CD4-positive, alpha-beta T cell (primary cell): ENCODE measurements at regions not wholly inside any gene's neighbourhood (a gene's known extent, or its start where the extent isn't known, plus 50 kb on each side); places are given as distances from the start of the nearest gene placed in this dataset.

ENCODE experiments used
- ATAC-seq: fragments of 200-7000 bp; cut with Tn5 transposase; one replicate; pipeline ENCODE4 v1.10.0; 2022; ENCODE audit warnings: mild to moderate bottlenecking; ENCODE audit not compliant: poor library complexity
- CTCF ChIA-PET: fragments of 350-600 bp; sonication (Branson Sonifier 250); formaldehyde crosslinking; loops from one replicate; lab custom pipeline; 2021; ENCODE audit warnings: antibody characterized with exemption, inconsistent platforms; lab: Charles Lee
- POLR2A ChIA-PET: fragments of 350-600 bp; sonication (Branson Sonifier 250); formaldehyde crosslinking; loops from one replicate; lab custom pipeline; 2021; ENCODE audit warnings: antibody characterized with exemption, inconsistent platforms; lab: Charles Lee
- DNase-seq, 14 experiments: peaks; one replicate each; pipeline ENCODE4 v3.0.0-alpha.2; 2013 to 2020; ENCODE audit warnings: mixed read lengths in 2 of 14
- H3K27ac ChIP-seq, 2 donors: one replicate each; pipeline versions ENCODE4 v1.5.1 to v1.7.0; 2013; ENCODE audit warnings: low read length in 2 of 2, low read depth in 1 of 2, mild to moderate bottlenecking in 1 of 2
- H3K27me3 ChIP-seq, 2 experiments: 1 replicate in 1 of 2; 2 replicates in 1 of 2; pipeline versions ENCODE4 v1.6.1 to v1.7.0; 2013; ENCODE audit warnings: low read length in 2 of 2, control low read depth in 1 of 2, mild to moderate bottlenecking in 1 of 2, moderate library complexity in 1 of 2; ENCODE audit not compliant: insufficient read depth in 2 of 2, control insufficient read depth in 1 of 2
- H3K36me3 ChIP-seq: one replicate; pipeline ENCODE4 v1.6.1; 2013; ENCODE audit warnings: low read length, control low read depth; ENCODE audit not compliant: insufficient read depth
- H3K4me1 ChIP-seq: one replicate; pipeline ENCODE4 v1.6.1; 2013; ENCODE audit warnings: low read length, control low read depth; ENCODE audit not compliant: insufficient read depth
- H3K4me3 ChIP-seq: one replicate; pipeline ENCODE4 v1.5.1; 2013; ENCODE audit warnings: mild to moderate bottlenecking, low read length, moderate library complexity
- H3K9me3 ChIP-seq, 2 experiments: 1 replicate in 1 of 2; 2 replicates in 1 of 2; pipeline versions ENCODE4 v1.6.1 to v1.7.0; 2013; ENCODE audit warnings: low read length in 2 of 2, mild to moderate bottlenecking in 2 of 2, control low read depth in 1 of 2, moderate library complexity in 1 of 2; ENCODE audit not compliant: control insufficient read depth in 1 of 2, insufficient read depth in 1 of 2
- H3K27ac Mint-ChIP-seq: one replicate; pipeline ENCODE4 v1.8.0; 2020; ENCODE audit warnings: mixed read lengths
- H3K27me3 Mint-ChIP-seq: one replicate; pipeline ENCODE4 v1.8.0; 2021; ENCODE audit warnings: mixed read lengths
- H3K36me3 Mint-ChIP-seq: one replicate; pipeline ENCODE4 v1.8.0; 2021; ENCODE audit warnings: low read depth, mixed read lengths
- H3K4me1 Mint-ChIP-seq: one replicate; pipeline ENCODE4 v1.8.0; 2021; ENCODE audit warnings: low read depth, mixed read lengths
- H3K4me3 Mint-ChIP-seq: one replicate; pipeline ENCODE4 v1.8.0; 2020; ENCODE audit warnings: mild to moderate bottlenecking, mixed read lengths
- H3K9me3 Mint-ChIP-seq: one replicate; pipeline ENCODE4 v1.8.0; 2020; ENCODE audit warnings: mixed read lengths
- intact Hi-C, 2 experiments: fragments of 100-400 bp; cut with DNase I in 1 of 2; cut with micrococcal nuclease in 1 of 2; formaldehyde crosslinking; loops; one replicate each; pipeline versions ENCODE4 v1.15.1 to v1.9.0; 2023 to 2025; cut with DNase I, micrococcal nuclease
- TF ChIP-seq, protein P1 (sequence below): fragments of 200-600 bp; IDR thresholded peaks from one replicate; pipeline ENCODE4 v1.8.0; 2022; ENCODE audit warnings: antibody characterized with exemption, mild to moderate bottlenecking

DNA sequence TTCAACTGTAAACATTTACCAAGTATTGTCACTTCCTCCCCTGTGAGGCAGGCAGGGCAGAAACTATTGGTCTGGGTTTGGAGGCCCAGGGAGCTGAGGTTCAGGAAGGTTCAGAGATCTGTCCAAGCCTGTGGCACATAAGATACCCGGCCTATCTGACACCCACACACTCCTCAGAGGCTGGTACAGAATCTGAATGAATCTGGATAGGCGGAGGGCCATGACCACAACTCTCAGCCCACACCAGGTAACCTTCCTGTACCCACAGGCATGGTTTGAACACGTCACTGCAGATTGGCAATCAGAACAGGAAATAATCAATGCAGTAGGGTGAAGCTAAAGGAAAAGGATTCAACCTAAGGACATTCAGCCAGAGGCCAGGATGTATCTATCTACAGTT, 92.8 kb upstream of the TMCC3 start:
- DNase-seq (no peak), ATAC-seq (no peak)
- H3K4me1 Mint-ChIP-seq, result no peaks in the 10 kb centered on the region
- no peaks in the 10 kb centered on the region for H3K9me3 ChIP-seq
- no peak overlapping the region for H3K4me3 ChIP-seq
- peaks cover 12% of the 10 kb centered on the region for H3K27me3 Mint-ChIP-seq
- no peak overlapping the region for H3K27ac ChIP-seq
- POLR2A ChIA-PET, result no interaction called here
- no peaks in the 10 kb centered on the region for H3K36me3 ChIP-seq
- intact Hi-C loops, result no loop called here
- H3K36me3 Mint-ChIP-seq, result no peaks in the 10 kb centered on the region
- no peak overlapping the region for H3K4me3 Mint-ChIP-seq
- CTCF ChIA-PET, result no interaction called here
- H3K4me1 ChIP-seq, result no peaks in the 10 kb centered on the region
- H3K27me3 ChIP-seq, result no peaks in the 10 kb centered on the region
- H3K9me3 Mint-ChIP-seq, result no peaks in the 10 kb centered on the region
- TF ChIP-seq, protein P1, sequence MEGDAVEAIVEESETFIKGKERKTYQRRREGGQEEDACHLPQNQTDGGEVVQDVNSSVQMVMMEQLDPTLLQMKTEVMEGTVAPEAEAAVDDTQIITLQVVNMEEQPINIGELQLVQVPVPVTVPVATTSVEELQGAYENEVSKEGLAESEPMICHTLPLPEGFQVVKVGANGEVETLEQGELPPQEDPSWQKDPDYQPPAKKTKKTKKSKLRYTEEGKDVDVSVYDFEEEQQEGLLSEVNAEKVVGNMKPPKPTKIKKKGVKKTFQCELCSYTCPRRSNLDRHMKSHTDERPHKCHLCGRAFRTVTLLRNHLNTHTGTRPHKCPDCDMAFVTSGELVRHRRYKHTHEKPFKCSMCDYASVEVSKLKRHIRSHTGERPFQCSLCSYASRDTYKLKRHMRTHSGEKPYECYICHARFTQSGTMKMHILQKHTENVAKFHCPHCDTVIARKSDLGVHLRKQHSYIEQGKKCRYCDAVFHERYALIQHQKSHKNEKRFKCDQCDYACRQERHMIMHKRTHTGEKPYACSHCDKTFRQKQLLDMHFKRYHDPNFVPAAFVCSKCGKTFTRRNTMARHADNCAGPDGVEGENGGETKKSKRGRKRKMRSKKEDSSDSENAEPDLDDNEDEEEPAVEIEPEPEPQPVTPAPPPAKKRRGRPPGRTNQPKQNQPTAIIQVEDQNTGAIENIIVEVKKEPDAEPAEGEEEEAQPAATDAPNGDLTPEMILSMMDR, result no peak
- H3K27ac Mint-ChIP-seq, result no peak overlapping the region

DNA sequence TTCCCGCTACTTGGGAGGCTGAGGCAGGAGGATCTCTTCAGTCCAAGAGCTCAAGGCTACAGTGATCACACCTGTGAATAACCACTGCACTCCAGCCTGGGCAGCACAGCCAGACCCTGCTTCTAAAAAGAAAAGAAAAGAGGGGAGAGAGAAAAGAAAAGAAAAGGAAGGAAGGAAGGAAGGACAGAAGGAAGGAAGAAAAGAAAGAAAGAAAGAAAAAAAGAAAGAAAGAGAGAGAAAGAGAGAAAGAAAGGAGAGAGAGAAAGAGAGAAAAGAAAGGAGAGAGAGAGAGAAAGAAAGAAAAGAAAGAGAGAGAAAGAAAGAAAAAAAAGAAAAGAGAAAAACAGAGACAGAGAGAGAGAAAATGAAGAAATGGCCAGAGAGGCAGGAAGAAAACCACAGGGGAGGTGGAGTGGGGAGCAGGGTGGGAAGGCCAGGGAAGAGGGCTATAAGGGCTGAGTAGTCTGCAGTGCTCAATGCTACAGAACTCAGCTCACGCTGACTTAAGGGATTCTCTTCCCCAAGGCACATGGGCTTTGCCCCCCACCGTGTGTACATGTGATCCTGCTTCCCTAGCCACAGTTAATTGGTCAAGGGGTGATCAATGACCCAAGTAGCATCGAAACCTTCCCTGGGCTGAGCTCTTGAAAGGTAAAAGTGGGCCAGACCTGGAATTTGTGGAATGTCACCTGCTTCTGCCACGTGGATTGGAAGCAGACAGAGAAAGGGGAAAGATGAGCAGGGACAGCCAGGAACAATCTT, 90.4 kb upstream of the TMCC3 start:
- TF ChIP-seq, protein P1, result no peak
- Histone ChIP-seq H3K4me3 (no peak overlapping the region), H3K36me3 (no peaks in the 10 kb centered on the region), H3K4me1 (no peaks in the 10 kb centered on the region), H3K9me3 (no peaks in the 10 kb centered on the region), H3K27me3 (no peaks in the 10 kb centered on the region), H3K27ac (no peak overlapping the region)
- Mint-ChIP-seq H3K4me3 (no peak overlapping the region), H3K27me3 (peaks cover 12% of the 10 kb centered on the region), H3K36me3 (no peaks in the 10 kb centered on the region), H3K9me3 (no peaks in the 10 kb centered on the region), H3K27ac (no peak overlapping the region), H3K4me1 (no peaks in the 10 kb centered on the region)
- intact Hi-C loops, result no loop called here
- ChIA-PET CTCF (no interaction called here), POLR2A (no interaction called here)
- DNase-seq (no peak), ATAC-seq (no peak)

DNA sequence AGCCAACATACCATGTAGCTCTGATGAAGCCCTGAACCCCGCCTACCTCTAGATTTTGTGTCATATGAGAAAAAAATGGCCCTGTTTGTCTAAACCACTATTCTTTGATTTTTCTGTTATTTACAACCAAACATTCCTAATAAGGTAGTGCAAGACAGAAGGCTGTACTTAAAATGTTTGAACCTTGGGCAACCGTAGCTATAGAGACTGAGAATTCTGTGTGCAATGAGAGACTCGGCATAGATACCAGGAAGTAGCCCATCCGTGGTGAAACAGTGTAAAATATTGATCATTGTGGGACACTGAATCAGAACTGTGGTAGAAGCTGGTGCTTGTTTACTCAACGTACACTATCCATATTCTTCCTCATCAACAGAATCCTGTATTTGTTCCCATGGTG, 86.5 kb upstream of the TMCC3 start:
- no peak overlapping the region for H3K27ac Mint-ChIP-seq
- TF ChIP-seq, protein P1, result no peak
- CTCF ChIA-PET, result no interaction called here
- H3K4me1 Mint-ChIP-seq, result no peaks in the 10 kb centered on the region
- H3K4me3 Mint-ChIP-seq, result no peak overlapping the region
- no peak overlapping the region for H3K27ac ChIP-seq
- H3K4me1 ChIP-seq, result no peaks in the 10 kb centered on the region
- H3K9me3 Mint-ChIP-seq, result no peaks in the 10 kb centered on the region
- intact Hi-C loops, result no loop called here
- ATAC-seq (no peak), DNase-seq (no peak)
- H3K27me3 Mint-ChIP-seq, result peaks cover 19% of the 10 kb centered on the region
- H3K36me3 Mint-ChIP-seq, result no peaks in the 10 kb centered on the region
- POLR2A ChIA-PET, result no interaction called here
- no peaks in the 10 kb centered on the region for H3K36me3 ChIP-seq
- no peak overlapping the region for H3K4me3 ChIP-seq
- no peaks in the 10 kb centered on the region for H3K27me3 ChIP-seq
- H3K9me3 ChIP-seq, result no peaks in the 10 kb centered on the region
